ENCODE measurements at regions not wholly inside any gene's neighbourhood (a gene's known extent, or its start where the extent isn't known, plus 50 kb on each side); places are given as distances from the start of the nearest gene placed in this dataset.

DNA sequence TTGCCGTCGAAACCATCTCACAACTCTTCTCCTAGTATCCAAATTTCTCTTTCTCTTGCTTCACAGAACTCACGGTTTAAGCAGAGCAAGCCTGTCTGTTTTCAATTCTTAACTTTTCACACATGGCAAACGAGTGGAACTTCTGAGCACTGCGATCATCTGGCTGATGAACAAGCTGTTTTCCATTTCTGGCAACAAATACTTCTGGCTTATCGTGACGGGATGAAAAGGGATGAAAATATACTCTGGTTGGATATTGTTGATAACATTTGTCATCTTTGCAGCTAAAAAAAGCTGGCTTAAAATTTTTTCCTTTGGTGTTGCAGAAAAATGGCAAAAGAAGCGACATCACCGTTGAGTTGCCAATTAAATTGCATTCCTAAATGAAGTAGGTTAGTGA is 515.2 kb upstream of the JARID2 start:
- no peak for DNase-seq

- DNase-seq: no peak
Measured at GRCh38 chr6:14731611-14732010, 514.3 kb upstream of the JARID2 start.

- no peak for DNase-seq
Measured at GRCh38 chr6:14732226-14732843, 513.5 kb upstream of the JARID2 start.

DNA sequence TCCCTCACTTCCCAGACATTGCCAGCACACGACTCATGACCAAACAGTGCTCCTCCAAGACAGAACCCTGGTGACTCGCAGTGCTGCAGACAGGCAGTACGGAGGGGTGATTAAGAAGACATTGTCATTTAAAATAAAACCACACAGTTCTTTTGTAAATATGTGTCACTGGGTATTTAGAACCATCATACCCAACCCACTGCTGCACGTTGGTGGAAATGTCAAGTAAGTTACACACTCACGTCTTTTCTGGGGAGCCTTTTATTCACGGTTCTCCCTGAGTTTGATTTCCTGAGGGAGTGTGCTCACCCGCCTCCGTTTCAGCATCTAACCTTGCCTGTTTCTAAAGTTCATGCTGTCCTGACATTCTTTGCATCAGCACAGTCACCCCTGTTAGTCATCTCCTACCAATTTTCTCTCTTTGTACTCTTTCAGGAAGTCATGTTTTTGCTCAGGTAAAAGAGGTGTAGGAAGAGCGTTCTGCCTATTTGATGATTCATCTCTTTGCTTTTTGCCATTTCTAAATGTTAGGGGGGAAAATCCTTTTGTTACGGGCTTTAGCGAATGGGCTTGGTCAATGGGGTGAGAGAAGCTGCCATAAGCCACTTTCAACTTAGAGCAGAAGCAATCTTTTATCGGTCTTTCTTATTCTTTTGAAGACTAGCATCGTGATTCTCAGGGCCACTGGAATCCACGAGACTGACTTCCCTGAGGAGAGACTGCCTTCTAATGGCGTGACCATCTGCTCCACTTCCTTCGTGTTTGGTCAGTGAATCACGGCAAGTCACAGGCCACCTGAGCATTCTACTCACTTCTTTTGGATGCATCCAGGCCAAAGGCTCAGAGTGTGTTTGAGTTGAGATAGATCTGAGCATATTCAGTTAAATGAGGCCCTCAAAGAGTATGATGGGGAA is 512.8 kb upstream of the JARID2 start:
- DNase-seq: no peak

DNA sequence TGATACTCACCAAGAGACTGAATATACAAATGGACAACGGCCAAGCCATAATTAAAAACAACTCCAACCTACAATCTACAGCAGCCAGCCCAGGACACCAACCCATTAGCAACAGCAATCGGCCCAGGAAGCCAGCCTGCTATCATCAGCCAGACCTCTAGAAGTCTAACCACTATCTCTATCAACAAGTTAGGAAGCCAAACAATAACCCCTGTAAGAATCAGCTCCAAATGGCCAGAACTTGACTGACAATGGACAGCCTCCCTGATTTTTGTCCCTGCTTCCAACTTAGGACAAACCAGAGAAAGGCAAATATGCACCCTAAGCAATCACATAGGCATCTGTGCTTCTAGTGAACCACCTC is 511.8 kb upstream of the JARID2 start:
- DNase-seq: no peak

DNA sequence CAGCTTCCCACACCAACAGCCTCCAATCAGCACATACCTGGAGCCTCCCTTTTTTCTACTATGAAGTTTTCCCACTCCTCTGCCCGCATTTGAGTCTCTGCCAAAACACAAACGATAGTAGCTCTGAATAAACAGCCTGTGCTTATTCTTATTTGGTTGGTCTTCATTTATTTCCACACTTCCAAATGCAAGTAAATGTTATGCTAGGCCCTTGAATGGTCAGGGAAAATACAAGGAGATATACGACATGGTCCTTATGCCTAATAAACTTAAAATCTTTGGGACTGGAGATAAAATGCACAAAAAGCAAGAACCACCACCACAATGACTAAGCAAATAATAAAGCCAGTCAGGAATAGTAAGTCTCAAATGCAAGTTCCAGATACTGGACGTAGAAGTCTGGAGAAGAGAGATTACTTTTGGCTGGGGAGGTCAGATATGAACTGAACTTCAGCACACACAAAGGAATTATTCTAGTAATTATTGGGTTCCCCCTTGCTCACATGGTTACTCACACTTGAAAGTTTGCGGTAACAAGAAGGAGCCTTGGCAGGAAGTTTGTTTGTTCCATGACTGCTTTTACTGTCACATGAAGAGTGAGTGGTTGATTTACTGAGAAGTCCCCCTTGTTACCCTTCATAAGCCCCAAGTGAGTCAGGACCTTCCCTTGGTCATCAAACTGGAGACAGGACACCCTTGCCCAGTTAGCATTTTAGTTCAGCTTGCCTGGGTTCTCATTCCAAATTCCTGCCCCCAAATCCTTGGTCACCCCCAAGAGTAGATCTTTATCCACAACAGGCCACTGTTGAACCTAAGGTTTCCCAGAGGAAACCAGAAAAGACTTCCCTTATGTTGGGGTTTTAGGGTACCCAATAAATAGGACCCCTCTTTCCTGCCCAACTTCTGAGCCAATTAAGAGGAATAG is 511.2 kb upstream of the JARID2 start:
- DNase-seq: no peak

- no peak for DNase-seq
Measured at GRCh38 chr6:14735956-14736486, 509.8 kb upstream of the JARID2 start.

DNA sequence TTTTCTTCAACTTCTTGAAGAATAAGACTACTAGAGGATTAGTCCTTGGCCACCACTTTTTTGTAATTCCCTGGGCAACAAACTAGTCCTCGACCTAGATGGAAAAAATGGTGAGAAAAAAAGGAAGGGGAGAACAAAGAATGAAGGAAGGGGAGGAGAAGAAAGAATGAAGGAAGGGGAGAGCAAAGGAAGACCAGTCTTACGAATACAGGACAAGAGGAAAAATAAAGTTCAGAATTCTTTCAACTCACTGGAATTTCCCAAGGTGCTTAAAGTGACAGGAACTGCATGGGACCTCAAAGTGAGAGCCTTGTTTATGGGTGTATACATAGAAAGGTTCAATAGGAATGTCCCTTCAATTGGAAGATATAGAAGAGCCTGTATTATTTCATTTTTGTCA is 509.3 kb upstream of the JARID2 start:
- no peak for DNase-seq

DNA sequence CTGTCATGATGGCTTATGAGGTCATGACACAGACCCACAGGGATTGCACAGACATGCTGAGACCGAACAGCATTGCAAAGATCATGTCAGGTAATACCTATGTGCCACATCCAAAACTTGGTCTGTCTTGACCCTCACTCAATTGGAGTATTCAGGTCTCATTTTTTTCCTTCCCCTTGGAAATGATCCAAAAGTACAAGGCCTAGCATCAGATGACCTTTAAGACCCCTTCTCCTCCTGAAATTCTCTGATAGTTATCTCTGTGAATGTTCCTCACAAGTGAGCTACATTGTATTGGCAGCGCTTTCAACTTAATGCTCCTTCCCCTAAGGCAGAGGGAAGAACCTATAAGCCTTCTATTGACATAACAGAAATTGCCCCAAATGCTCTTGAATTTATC is 507.4 kb upstream of the JARID2 start:
- no peak for DNase-seq

DNA sequence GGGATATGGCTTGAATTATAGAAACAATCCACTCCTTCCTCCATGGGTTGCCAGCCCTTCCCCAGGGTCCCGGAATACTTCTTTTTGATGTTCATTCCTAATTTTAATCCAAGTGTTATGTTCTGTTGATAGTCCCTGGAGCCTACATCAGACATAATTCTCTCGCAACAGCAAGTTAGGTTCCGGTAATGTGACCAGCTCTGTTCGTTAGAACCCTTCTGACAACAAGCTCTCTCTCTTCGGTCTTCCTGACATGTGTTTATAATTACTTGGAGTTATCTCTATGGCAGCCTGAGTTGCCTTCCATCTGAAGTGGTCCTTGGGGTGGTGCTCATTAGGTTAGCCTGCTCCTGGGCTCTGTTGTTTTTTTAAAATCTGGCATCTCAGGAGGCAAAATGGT is 506.9 kb upstream of the JARID2 start:
- no peak for DNase-seq

DNA sequence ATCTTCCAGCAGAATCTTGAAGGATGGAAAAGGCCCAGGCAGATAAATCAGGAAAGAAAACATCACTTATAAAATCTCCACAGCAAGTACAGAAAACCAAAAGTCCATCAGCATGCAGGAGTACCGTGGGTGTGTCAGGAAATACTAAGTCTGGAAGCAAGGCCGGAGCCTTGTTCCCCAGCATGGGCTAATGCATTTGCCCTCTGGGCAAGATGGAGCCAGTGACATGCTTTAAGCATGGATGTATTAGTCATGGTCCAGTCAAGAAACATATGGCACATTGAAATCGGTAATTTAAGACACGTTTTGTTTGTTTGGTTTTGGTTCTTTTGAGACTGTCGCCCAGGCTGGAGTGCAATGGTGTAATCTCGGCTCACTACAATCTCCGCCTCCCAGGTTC is 506.0 kb upstream of the JARID2 start:
- no peak for DNase-seq

- no peak for DNase-seq
Measured at GRCh38 chr6:14742171-14742570, 503.7 kb upstream of the JARID2 start.

DNA sequence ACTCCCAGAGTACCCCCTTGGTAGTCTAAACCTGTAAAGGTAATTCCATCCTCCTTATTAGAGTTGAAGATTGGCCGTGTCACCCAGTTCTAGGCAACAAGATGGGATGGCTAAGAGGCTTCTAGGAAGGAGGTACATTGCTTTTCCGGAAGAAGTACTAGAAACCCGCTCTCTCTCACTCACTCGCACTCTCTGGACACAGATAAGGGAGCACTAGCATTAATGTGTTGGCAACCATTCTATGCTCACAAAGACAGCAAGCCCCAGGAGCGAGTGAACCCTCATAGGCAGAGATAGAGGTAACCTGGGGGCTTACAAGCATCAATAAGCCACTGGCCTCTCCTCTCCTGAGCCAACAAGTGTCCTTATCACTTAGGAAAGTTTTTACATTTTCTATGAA is 503.2 kb upstream of the JARID2 start:
- DNase-seq: no peak

- DNase-seq: no peak
Measured at GRCh38 chr6:14743144-14743473, 502.8 kb upstream of the JARID2 start.

- DNase-seq: no peak
Measured at GRCh38 chr6:14743474-14744211, 502.2 kb upstream of the JARID2 start.

- DNase-seq: no peak
Measured at GRCh38 chr6:14744212-14744556, 501.7 kb upstream of the JARID2 start.

DNA sequence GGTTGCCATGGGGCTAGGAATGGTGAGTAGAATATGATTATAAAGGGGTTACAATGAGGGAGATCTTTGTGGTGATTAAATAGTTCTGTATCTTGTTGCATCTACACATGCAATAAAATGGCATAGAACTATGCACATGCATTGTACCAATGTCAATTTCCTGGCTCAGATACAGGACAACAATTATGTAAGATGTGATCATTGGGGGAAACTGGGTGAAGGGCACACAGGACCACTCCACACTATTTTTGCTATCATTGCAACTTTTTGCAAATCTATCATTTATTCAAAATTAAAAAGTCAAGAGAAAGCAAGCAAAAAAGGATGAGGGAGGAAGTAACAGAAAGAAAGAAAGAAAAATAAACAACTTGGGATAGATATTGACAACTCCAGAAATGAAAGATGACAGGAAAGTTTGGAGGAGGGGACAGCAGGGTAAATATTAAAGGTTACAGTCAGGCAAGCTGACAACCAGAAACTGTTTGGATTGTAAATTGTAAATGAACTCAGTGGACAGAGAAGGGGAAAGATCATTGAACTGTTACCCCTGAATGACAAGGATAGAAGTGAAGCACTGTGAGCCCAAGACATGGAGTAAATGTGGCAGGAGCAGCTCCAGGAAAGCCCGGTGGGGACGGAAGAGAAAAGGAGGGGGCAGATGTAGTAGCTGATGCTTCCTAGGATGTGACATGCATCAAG is 499.6 kb upstream of the JARID2 start:
- no peak for DNase-seq

- DNase-seq: no peak
Measured at GRCh38 chr6:14747881-14748520, 497.9 kb upstream of the JARID2 start.

GRCh38 chr6:14748679-14749078 is 497.2 kb upstream of the JARID2 start:
- DNase-seq: no peak

- DNase-seq: no peak
Measured at GRCh38 chr6:14750059-14750661, 495.7 kb upstream of the JARID2 start.

DNA sequence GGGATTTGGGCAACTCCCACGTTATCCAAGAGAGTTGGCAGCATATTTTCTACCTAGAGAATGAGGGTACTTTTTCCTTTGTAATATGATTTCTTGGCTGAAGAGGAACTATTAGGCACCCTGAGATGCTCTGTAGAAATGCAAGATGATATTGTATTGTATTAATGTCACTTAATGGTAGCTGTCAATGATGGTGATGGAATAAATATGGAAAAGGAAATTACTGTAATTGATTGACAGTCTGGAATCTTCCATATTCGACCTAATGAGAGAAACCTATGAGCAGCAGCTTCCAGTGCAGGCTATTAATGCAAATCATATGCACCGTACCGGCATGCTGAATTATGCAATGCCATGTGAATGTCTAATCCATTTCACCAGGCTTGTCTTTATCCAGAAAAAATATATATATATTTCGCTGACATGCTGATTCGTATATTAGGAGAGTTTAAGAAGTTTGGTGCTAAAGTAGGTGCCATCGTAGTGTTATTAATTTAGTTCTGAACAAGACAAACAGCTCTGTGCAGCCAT is 494.2 kb upstream of the JARID2 start:
- no peak for DNase-seq
